ENCODE measurements at regions not wholly inside any gene's neighbourhood (a gene's known extent, or its start where the extent isn't known, plus 50 kb on each side); places are given as distances from the start of the nearest gene placed in this dataset.

GRCh38 chr9:78934880-78935279 is 636.9 kb upstream of the TLE4 start:
- no peak overlapping the region for H3K27ac ChIP-seq (ENCODE audit: low read length)
- WGBS (ENCODE audit: insufficient coverage, insufficient read length): no CpG with 5 or more reads among the region's 1 CpG
- no peaks in the 10 kb centered on the region for H3K27me3 ChIP-seq (ENCODE audit: control insufficient read depth, insufficient read depth, low read length)
- no peaks in the 10 kb centered on the region for H3K9me3 ChIP-seq (ENCODE audit: control insufficient read depth, insufficient read depth, low read length)
- H3K4me1 ChIP-seq (ENCODE audit: control insufficient read depth, insufficient read depth, low read length): no peaks in the 10 kb centered on the region
- no peak for DNase-seq (ENCODE audit: low read depth, low spot score)
- H3K36me3 ChIP-seq (ENCODE audit: control insufficient read depth, insufficient read depth, low read length): no peaks in the 10 kb centered on the region
- no peak overlapping the region for H3K4me3 ChIP-seq (ENCODE audit: low read length)

- Histone ChIP-seq H3K9me3 (ENCODE audit: control insufficient read depth, insufficient read depth, low read length) (no peaks in the 10 kb centered on the region), H3K4me1 (ENCODE audit: control insufficient read depth, insufficient read depth, low read length) (no peaks in the 10 kb centered on the region), H3K27me3 (ENCODE audit: control insufficient read depth, insufficient read depth, low read length) (no peaks in the 10 kb centered on the region), H3K27ac (ENCODE audit: low read length) (no peak overlapping the region), H3K4me3 (ENCODE audit: low read length) (no peak overlapping the region), H3K36me3 (ENCODE audit: control insufficient read depth, insufficient read depth, low read length) (no peaks in the 10 kb centered on the region)
- WGBS (ENCODE audit: insufficient coverage, insufficient read length): no CpG with 5 or more reads among the region's 4 CpGs
- no peak for DNase-seq (ENCODE audit: low read depth, low spot score)
These were observed 632.9 kb upstream of the TLE4 start for GRCh38 chr9:78938821-78939220.

DNA sequence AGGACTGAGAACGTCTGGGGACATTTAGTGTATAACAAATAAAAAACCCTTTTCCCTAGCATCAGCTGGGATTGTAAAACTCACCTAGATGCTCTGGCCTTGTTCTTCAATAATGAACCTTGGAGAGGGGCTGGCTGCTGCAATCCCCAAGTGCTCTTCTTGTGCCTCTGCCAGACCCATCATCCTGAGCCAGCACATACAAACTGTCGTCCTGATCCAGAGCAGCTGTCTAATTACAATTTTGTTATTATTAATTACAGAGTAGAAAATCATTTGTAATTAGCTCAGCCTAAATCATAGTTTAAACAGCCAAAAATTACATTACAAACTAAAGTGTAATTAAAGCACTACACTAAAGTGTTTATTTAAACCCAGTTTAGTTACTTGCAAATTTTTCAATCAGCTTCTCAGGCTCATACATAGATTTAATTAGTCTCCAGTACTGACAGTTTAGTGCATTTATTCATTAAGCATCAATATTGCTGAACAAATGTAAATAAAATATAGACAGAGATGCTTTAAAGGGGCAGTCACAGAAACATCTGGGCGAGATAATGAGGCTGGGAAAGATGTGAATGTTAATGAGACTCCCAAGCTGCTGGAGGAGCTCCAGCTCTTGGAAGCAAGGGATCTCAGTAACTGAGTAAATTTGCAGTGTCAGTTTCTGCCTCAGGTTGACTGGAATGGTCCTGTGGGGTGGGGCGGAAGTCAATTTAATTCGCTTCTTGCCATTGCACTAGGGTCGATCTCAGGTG is 632.3 kb upstream of the TLE4 start:
- WGBS (ENCODE audit: insufficient coverage, insufficient read length): no CpG with 5 or more reads among the region's 6 CpGs
- no peaks in the 10 kb centered on the region for H3K4me1 ChIP-seq (ENCODE audit: control insufficient read depth, insufficient read depth, low read length)
- H3K27me3 ChIP-seq (ENCODE audit: control insufficient read depth, insufficient read depth, low read length): no peaks in the 10 kb centered on the region
- H3K36me3 ChIP-seq (ENCODE audit: control insufficient read depth, insufficient read depth, low read length): no peaks in the 10 kb centered on the region
- no peak overlapping the region for H3K4me3 ChIP-seq (ENCODE audit: low read length)
- no peak overlapping the region for H3K27ac ChIP-seq (ENCODE audit: low read length)
- no peaks in the 10 kb centered on the region for H3K9me3 ChIP-seq (ENCODE audit: control insufficient read depth, insufficient read depth, low read length)
- DNase-seq (ENCODE audit: low read depth, low spot score): no peak

DNA sequence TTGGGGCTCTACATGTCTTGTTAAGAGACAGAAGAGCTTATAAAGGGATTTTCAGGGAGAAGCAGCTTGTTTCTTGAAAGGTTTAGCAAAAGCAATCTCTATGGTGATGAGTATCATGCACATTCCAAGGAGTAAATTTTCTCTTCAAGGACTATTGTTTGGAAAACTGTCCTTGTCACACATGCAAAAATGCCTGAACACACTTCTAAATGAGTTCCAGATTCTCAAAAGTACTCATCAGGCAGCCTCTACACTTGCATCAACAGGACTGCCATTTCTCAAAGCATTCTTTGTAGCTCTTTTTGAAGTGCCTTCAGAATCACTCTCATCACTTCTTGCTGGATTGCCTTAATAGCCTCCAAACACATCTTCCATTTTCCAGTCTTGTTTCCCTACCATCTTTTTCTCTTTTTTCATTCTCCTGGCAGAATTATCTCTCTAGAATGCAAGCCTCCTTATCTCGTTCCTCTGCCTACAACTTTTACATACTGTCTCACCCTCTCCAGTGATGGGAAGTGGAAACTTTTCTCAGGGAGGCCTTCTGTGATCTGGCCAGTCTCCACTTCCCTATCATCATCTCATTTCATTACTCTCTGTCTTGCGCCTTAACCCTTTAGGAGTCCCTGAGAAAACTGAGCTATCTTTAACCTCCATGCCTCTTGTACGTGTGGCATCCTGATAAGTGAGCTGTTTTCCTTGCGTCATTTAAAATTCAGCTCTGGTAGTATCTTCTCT is 631.5 kb upstream of the TLE4 start:
- DNase-seq (ENCODE audit: low read depth, low spot score): no peak
- Histone ChIP-seq H3K27me3 (ENCODE audit: control insufficient read depth, insufficient read depth, low read length) (no peaks in the 10 kb centered on the region), H3K9me3 (ENCODE audit: control insufficient read depth, insufficient read depth, low read length) (no peaks in the 10 kb centered on the region), H3K36me3 (ENCODE audit: control insufficient read depth, insufficient read depth, low read length) (no peaks in the 10 kb centered on the region), H3K4me1 (ENCODE audit: control insufficient read depth, insufficient read depth, low read length) (no peaks in the 10 kb centered on the region), H3K4me3 (ENCODE audit: low read length) (no peak overlapping the region), H3K27ac (ENCODE audit: low read length) (no peak overlapping the region)
- no CpG with 5 or more reads among the region's 4 CpGs for WGBS (ENCODE audit: insufficient coverage, insufficient read length)

DNA sequence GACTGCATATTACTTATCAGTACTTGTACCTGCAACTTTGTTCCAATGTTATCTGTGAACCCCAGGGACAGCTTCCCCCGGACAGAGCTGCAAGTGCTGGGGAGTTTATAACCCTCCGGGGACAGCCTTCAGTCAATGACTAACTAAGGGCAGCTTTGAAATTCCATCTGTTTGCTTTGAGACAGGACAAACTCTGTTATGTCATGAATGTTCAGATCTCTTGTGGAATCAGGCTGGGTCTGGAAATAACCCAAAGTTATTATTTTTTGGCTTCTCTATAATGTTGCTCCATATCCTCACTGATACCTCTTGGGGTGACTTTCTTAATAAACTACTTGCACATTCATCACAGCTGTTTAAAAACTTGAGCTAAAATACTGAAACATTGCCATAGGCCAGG is 617.5 kb upstream of the TLE4 start:
- Histone ChIP-seq H3K27me3 (ENCODE audit: control insufficient read depth, insufficient read depth, low read length) (no peaks in the 10 kb centered on the region), H3K36me3 (ENCODE audit: control insufficient read depth, insufficient read depth, low read length) (no peaks in the 10 kb centered on the region), H3K27ac (ENCODE audit: low read length) (no peak overlapping the region), H3K4me1 (ENCODE audit: control insufficient read depth, insufficient read depth, low read length) (no peaks in the 10 kb centered on the region), H3K4me3 (ENCODE audit: low read length) (no peak overlapping the region), H3K9me3 (ENCODE audit: control insufficient read depth, insufficient read depth, low read length) (no peaks in the 10 kb centered on the region)
- DNase-seq (ENCODE audit: low read depth, low spot score): no peak
- no CpG with 5 or more reads among the region's 2 CpGs for WGBS (ENCODE audit: insufficient coverage, insufficient read length)

DNA sequence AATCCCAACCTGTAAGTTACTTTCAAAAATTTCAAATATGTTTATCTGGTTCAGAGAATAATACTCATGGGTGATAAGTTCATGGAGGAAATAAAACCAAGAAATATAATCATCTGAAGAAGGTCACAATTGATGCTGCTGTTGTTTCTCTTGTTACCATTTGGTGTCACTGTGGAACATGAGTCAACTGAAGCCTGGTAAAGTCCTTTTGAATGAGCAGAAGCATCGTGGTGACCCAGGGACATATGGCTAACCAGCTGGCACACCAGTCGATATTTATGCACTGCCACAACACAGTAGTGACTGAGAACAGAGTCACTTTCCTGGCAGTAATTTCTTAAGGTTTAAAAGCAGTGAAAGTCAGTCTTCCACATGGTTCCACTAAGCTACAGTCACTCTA is 612.9 kb upstream of the TLE4 start:
- Histone ChIP-seq H3K27ac (ENCODE audit: low read length) (no peak overlapping the region), H3K4me3 (ENCODE audit: low read length) (no peak overlapping the region), H3K4me1 (ENCODE audit: control insufficient read depth, insufficient read depth, low read length) (no peaks in the 10 kb centered on the region), H3K9me3 (ENCODE audit: control insufficient read depth, insufficient read depth, low read length) (no peaks in the 10 kb centered on the region), H3K36me3 (ENCODE audit: control insufficient read depth, insufficient read depth, low read length) (no peaks in the 10 kb centered on the region), H3K27me3 (ENCODE audit: control insufficient read depth, insufficient read depth, low read length) (no peaks in the 10 kb centered on the region)
- DNase-seq (ENCODE audit: low read depth, low spot score): no peak
- no CpG with 5 or more reads among the region's 2 CpGs for WGBS (ENCODE audit: insufficient coverage, insufficient read length)

DNA sequence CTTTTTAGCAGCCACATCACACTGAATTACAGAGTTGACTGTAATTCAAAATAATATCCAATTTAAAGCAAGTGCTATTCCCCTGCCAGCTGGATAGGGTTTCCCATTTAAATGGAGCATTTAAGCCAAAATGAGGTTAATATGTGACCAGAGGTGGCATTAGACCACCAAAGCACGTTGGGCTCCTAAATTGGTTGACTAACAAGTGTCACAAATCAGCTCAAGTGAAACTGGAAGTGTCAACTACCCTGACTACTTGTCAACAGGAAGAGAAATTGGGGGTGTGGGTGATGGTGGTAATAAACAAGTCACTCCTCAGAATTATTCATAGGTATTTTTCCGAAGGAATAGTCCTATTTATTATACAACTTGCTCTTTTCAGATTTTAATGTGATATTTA is 609.6 kb upstream of the TLE4 start:
- Histone ChIP-seq H3K27me3 (ENCODE audit: control insufficient read depth, insufficient read depth, low read length) (no peaks in the 10 kb centered on the region), H3K36me3 (ENCODE audit: control insufficient read depth, insufficient read depth, low read length) (no peaks in the 10 kb centered on the region), H3K4me3 (ENCODE audit: low read length) (no peak overlapping the region), H3K9me3 (ENCODE audit: control insufficient read depth, insufficient read depth, low read length) (no peaks in the 10 kb centered on the region), H3K27ac (ENCODE audit: low read length) (no peak overlapping the region), H3K4me1 (ENCODE audit: control insufficient read depth, insufficient read depth, low read length) (no peaks in the 10 kb centered on the region)
- no peak for DNase-seq (ENCODE audit: low read depth, low spot score)
- no CpG with 5 or more reads among the region's 2 CpGs for WGBS (ENCODE audit: insufficient coverage, insufficient read length)

- Histone ChIP-seq H3K27ac (ENCODE audit: low read length) (no peak overlapping the region), H3K4me3 (ENCODE audit: low read length) (no peak overlapping the region), H3K4me1 (ENCODE audit: control insufficient read depth, insufficient read depth, low read length) (no peaks in the 10 kb centered on the region), H3K36me3 (ENCODE audit: control insufficient read depth, insufficient read depth, low read length) (no peaks in the 10 kb centered on the region; the same call in 1 of the 2 replicates), H3K9me3 (ENCODE audit: control insufficient read depth, insufficient read depth, low read length) (no peaks in the 10 kb centered on the region), H3K27me3 (ENCODE audit: control insufficient read depth, insufficient read depth, low read length) (no peaks in the 10 kb centered on the region)
- DNase-seq (ENCODE audit: low read depth, low spot score): no peak
These were observed 607.9 kb upstream of the TLE4 start for GRCh38 chr9:78963911-78964310.

- Histone ChIP-seq H3K36me3 (ENCODE audit: control insufficient read depth, insufficient read depth, low read length) (no peaks in the 10 kb centered on the region; the same call in 1 of the 2 replicates), H3K27me3 (ENCODE audit: control insufficient read depth, insufficient read depth, low read length) (no peaks in the 10 kb centered on the region), H3K4me3 (ENCODE audit: low read length) (no peak overlapping the region), H3K27ac (ENCODE audit: low read length) (no peak overlapping the region), H3K9me3 (ENCODE audit: control insufficient read depth, insufficient read depth, low read length) (no peaks in the 10 kb centered on the region), H3K4me1 (ENCODE audit: control insufficient read depth, insufficient read depth, low read length) (no peaks in the 10 kb centered on the region)
- no CpG with 5 or more reads among the region's 3 CpGs for WGBS (ENCODE audit: insufficient coverage, insufficient read length)
- no peak for DNase-seq (ENCODE audit: low read depth, low spot score)
These were observed 604.1 kb upstream of the TLE4 start for GRCh38 chr9:78967596-78968217.

DNA sequence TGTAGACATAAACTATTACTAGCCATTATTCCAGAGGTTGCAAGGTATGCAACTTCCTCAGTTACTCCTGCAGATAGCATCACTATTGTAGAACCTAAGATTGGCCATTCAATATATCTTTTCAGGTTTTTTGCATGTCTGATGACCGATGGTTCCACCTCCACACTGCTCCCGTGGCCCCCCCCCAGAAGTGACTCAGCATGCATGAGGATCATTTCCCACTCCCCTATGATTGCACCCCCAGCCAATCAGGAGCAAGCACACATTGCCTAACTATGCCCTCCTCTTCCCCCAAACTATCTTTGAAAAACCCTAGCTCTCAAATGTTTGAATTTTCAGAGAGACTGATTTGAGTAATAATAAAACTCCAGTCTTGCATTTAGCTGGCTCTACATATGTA is 601.4 kb upstream of the TLE4 start:
- Histone ChIP-seq H3K36me3 (ENCODE audit: control insufficient read depth, insufficient read depth, low read length) (no peaks in the 10 kb centered on the region; the same call in 1 of the 2 replicates), H3K27ac (ENCODE audit: low read length) (no peak overlapping the region), H3K27me3 (ENCODE audit: control insufficient read depth, insufficient read depth, low read length) (no peaks in the 10 kb centered on the region), H3K4me3 (ENCODE audit: low read length) (no peak overlapping the region), H3K4me1 (ENCODE audit: control insufficient read depth, insufficient read depth, low read length) (0 out of 2 replicates have a peak, but pooled peaks cover 2% of the 10 kb centered on the region), H3K9me3 (ENCODE audit: control insufficient read depth, insufficient read depth, low read length) (no peaks in the 10 kb centered on the region)
- no CpG with 5 or more reads among the region's 2 CpGs for WGBS (ENCODE audit: insufficient coverage, insufficient read length)
- DNase-seq (ENCODE audit: low read depth, low spot score): no peak

All from iPS DF 6.9 (cell line).